HEK293 (cell line): ENCODE measurements at regions not wholly inside any gene's neighbourhood (a gene's known extent, or its start where the extent isn't known, plus 50 kb on each side); places are given as distances from the start of the nearest gene placed in this dataset.

Experiments used
- CTCF ChIA-PET: fragments of 350-600 bp; formaldehyde crosslinking; extraction: SDS; loops from one replicate; lab custom pipeline; 2021; ENCODE audit warnings: antibody characterized with exemption; lab: Yijun Ruan, JAX
- POLR2A ChIA-PET: fragments of 300-600 bp; formaldehyde crosslinking; extraction: SDS; loops from one replicate; lab custom pipeline; 2020; ENCODE audit warnings: antibody characterized with exemption, inconsistent platforms; lab: Yijun Ruan, JAX
- H3K27ac ChIP-seq: fragments of 200-500 bp; sonication (Bioruptor generic); 2 replicates; pipeline ENCODE4 v1.5.1; 2014; ENCODE audit warnings: low read depth, low read length, control low read depth, inconsistent platforms; ENCODE audit errors: extremely low read depth
- H3K36me3 ChIP-seq, 2 experiments: fragments of 200-500 bp in 1 of 2; sonication (Bioruptor generic) in 1 of 2; 1 replicate in 1 of 2; 2 replicates in 1 of 2; pipeline ENCODE4 v1.5.1; 2014 to 2017; ENCODE audit warnings: inconsistent platforms in 2 of 2, low read length in 2 of 2; ENCODE audit not compliant: control insufficient read depth in 2 of 2, insufficient read depth in 1 of 2
- H3K4me1 ChIP-seq: fragments of 200-500 bp; sonication (Bioruptor generic); 2 replicates; pipeline ENCODE4 v1.5.1; 2014; ENCODE audit warnings: mild to moderate bottlenecking, low read length, inconsistent platforms; ENCODE audit not compliant: control insufficient read depth, insufficient read depth
- H3K4me3 ChIP-seq: 2 replicates; pipeline ENCODE4 v1.5.1; 2011; ENCODE audit warnings: low read depth, mild to moderate bottlenecking, control low read depth, low read length, moderate library complexity
- H3K9me3 ChIP-seq: fragments of 200-500 bp; sonication (Bioruptor generic); 2 replicates; pipeline ENCODE4 v1.5.1; 2014; ENCODE audit warnings: low read depth, low read length, inconsistent platforms; ENCODE audit not compliant: control insufficient read depth, insufficient read depth
- HOXC10 ChIP-seq: sonication (generic); formaldehyde crosslinking; IDR thresholded peaks from 2 replicates; pipeline ENCODE4 v1.8.1; 2023; ENCODE audit warnings: mild to moderate bottlenecking, missing genetic modification reagents
- KLF9 ChIP-seq: fragments of 450-650 bp; formaldehyde crosslinking; IDR thresholded peaks from 2 replicates; pipeline ENCODE4 v1.5.1; 2016; ENCODE audit warnings: missing biosample characterization, missing genetic modification characterization, low read depth
- MYNN ChIP-seq: fragments of 450-650 bp; formaldehyde crosslinking; IDR thresholded peaks from 2 replicates; pipeline ENCODE4 v1.5.1; 2016; ENCODE audit warnings: missing biosample characterization, missing genetic modification characterization, borderline replicate concordance
- SETDB1 ChIP-seq: IDR thresholded peaks from one replicate; pipeline ENCODE4 v1.6.1; 2017; ENCODE audit warnings: mild to moderate bottlenecking, low read length, moderate library complexity, mixed read lengths; ENCODE audit not compliant: insufficient read length
- SP2 ChIP-seq: fragments of 450-650 bp; formaldehyde crosslinking; IDR thresholded peaks from 2 replicates; pipeline ENCODE4 v1.5.1; 2016; ENCODE audit warnings: missing biosample characterization, missing genetic modification characterization
- ZBTB7A ChIP-seq: fragments of 450-650 bp; formaldehyde crosslinking; IDR thresholded peaks from 2 replicates; pipeline ENCODE4 v1.5.1; 2016; ENCODE audit warnings: low read depth, missing biosample characterization, missing genetic modification characterization
- ZFHX2 ChIP-seq: fragments of 450-650 bp; formaldehyde crosslinking; conservative IDR thresholded peaks from 2 replicates; pipeline ENCODE4 v1.5.1; 2016; ENCODE audit warnings: missing biosample characterization, missing genetic modification characterization
- ZFP3 ChIP-seq: fragments of 450-650 bp; formaldehyde crosslinking; IDR thresholded peaks from 2 replicates; pipeline ENCODE4 v1.5.1; 2016; ENCODE audit warnings: low read depth, missing biosample characterization, missing genetic modification characterization
- ZNF148 ChIP-seq: fragments of 450-650 bp; formaldehyde crosslinking; IDR thresholded peaks from 2 replicates; pipeline ENCODE4 v1.5.0; 2017; ENCODE audit warnings: missing biosample characterization, missing genetic modification characterization, borderline replicate concordance
- ZNF175 ChIP-seq: fragments of 450-650 bp; formaldehyde crosslinking; IDR thresholded peaks from 2 replicates; pipeline ENCODE4 v1.5.1; 2016; ENCODE audit warnings: missing biosample characterization, missing genetic modification characterization
- ZNF223 ChIP-seq: fragments of 450-650 bp; formaldehyde crosslinking; IDR thresholded peaks from 2 replicates; pipeline ENCODE4 v1.5.1; 2016; ENCODE audit warnings: missing biosample characterization, missing genetic modification characterization
- ZNF423 ChIP-seq: fragments of 450-650 bp; formaldehyde crosslinking; IDR thresholded peaks from 2 replicates; pipeline ENCODE4 v1.5.1; 2016; ENCODE audit warnings: missing biosample characterization, missing genetic modification characterization
- ZNF513 ChIP-seq: fragments of 450-650 bp; IDR thresholded peaks from 2 replicates; pipeline ENCODE4 v1.5.1; 2018; ENCODE audit warnings: missing biosample characterization, missing genetic modification characterization
- ZNF544 ChIP-seq: fragments of 450-650 bp; formaldehyde crosslinking; IDR thresholded peaks from 2 replicates; pipeline ENCODE4 v1.5.0; 2017; ENCODE audit warnings: missing biosample characterization, missing genetic modification characterization
- ZNF555 ChIP-seq: fragments of 450-650 bp; formaldehyde crosslinking; conservative IDR thresholded peaks from 2 replicates; pipeline ENCODE4 v1.5.1; 2017; ENCODE audit warnings: missing biosample characterization, mild to moderate bottlenecking, missing genetic modification characterization, inconsistent platforms
- ZNF558 ChIP-seq: fragments of 450-650 bp; formaldehyde crosslinking; IDR thresholded peaks from 2 replicates; pipeline ENCODE4 v1.5.1; 2016; ENCODE audit warnings: missing biosample characterization, missing genetic modification characterization
- ZNF600 ChIP-seq: fragments of 450-650 bp; formaldehyde crosslinking; IDR thresholded peaks from 2 replicates; pipeline ENCODE4 v1.5.1; 2016; ENCODE audit warnings: missing biosample characterization, missing genetic modification characterization
- ZNF621 ChIP-seq: fragments of 450-650 bp; formaldehyde crosslinking; IDR thresholded peaks from 2 replicates; pipeline ENCODE4 v1.5.1; 2017; ENCODE audit warnings: missing biosample characterization, missing genetic modification characterization
- ZNF623 ChIP-seq: fragments of 450-650 bp; formaldehyde crosslinking; IDR thresholded peaks from 2 replicates; pipeline ENCODE4 v1.5.1; 2016; ENCODE audit warnings: missing biosample characterization, missing genetic modification characterization
- ZNF76 ChIP-seq: fragments of 450-650 bp; formaldehyde crosslinking; IDR thresholded peaks from 2 replicates; pipeline ENCODE4; 2016; ENCODE audit warnings: low read depth, missing biosample characterization, missing genetic modification characterization, borderline replicate concordance
- ZSCAN18 ChIP-seq: fragments of 450-650 bp; formaldehyde crosslinking; IDR thresholded peaks from 2 replicates; pipeline ENCODE4 v1.5.1; 2016; ENCODE audit warnings: missing biosample characterization, missing genetic modification characterization
- ZSCAN30 ChIP-seq: fragments of 450-650 bp; IDR thresholded peaks from 2 replicates; pipeline ENCODE4 v1.5.1; 2018; ENCODE audit warnings: missing biosample characterization, mild to moderate bottlenecking, missing genetic modification characterization, moderate library complexity
- ZXDB ChIP-seq: fragments of 450-650 bp; formaldehyde crosslinking; IDR thresholded peaks from 2 replicates; pipeline ENCODE4 v1.5.1; 2016; ENCODE audit warnings: missing biosample characterization, missing genetic modification characterization

GRCh38 chr2:6336752-6337471 lies 528.8 kb downstream of the CMPK2 start (continued):
- TF ChIP-seq ZNF175 (tag by site-specific recombination): no peak
- TF ChIP-seq, all 188 proteins: peak for 0

- Histone ChIP-seq H3K9me3 (no peaks in the 10 kb centered on the region), H3K36me3 (no peaks in the 10 kb centered on the region), H3K4me3 (no peak overlapping the region), H3K4me1 (no peaks in the 10 kb centered on the region), H3K27ac (no peak overlapping the region)
- ChIA-PET POLR2A (no interaction called here), CTCF (no interaction called here)
- TF ChIP-seq ZNF223 (no peak), HOXC10 (CRISPR knock-in tag) (no peak), SETDB1 (no peak), ZNF555 (no peak), ZFHX2 (no peak), ZNF544 (tag by site-specific recombination) (no peak), ZNF423 (no peak), ZSCAN18 (tag by site-specific recombination) (no peak), MYNN (tag by site-specific recombination) (no peak), SP2 (tag by site-specific recombination) (no peak), ZNF600 (no peak), ZNF623 (tag by site-specific recombination) (no peak), ZNF558 (tag by site-specific recombination) (no peak)
Observed at GRCh38 chr2:6337472-6337820, 528.3 kb downstream of the CMPK2 start.

- Histone ChIP-seq H3K27ac (no peak overlapping the region), H3K4me3 (no peak overlapping the region), H3K36me3 (no peaks in the 10 kb centered on the region), H3K9me3 (no peaks in the 10 kb centered on the region), H3K4me1 (no peaks in the 10 kb centered on the region)
- CTCF ChIA-PET: interaction anchor here (0.6 kb wide), 1 partner anchor 241 kb away, joined by 5 read pairs; no protein-coding TSS in a partner anchor
- POLR2A ChIA-PET: no interaction called here
- TF ChIP-seq ZNF513 (no peak), ZNF621 (tag by site-specific recombination) (no peak), ZBTB7A (tag by site-specific recombination) (no peak), ZXDB (tag by site-specific recombination) (no peak), KLF9 (tag by site-specific recombination) (no peak), ZNF76 (tag by site-specific recombination) (no peak), ZSCAN30 (no peak), ZFP3 (tag by site-specific recombination) (no peak), ZNF558 (tag by site-specific recombination) (no peak), ZNF148 (tag by site-specific recombination) (no peak)
Observed at GRCh38 chr2:6341588-6342129, 524.0 kb downstream of the CMPK2 start.
